H1 (cell line): ENCODE measurements at regions not wholly inside any gene's neighbourhood (a gene's known extent, or its start where the extent isn't known, plus 50 kb on each side); places are given as distances from the start of the nearest gene placed in this dataset.

ENCODE experiments used
- BRCA1 ChIP-seq: IDR thresholded peaks from 2 replicates; pipeline ENCODE4 v1.6.1; 2012; ENCODE audit warnings: low read depth, low read length, improper control_type of control experiment
- CHD2 ChIP-seq: IDR thresholded peaks from 2 replicates; pipeline ENCODE4 v1.6.1; 2012; ENCODE audit warnings: low read length, improper control_type of control experiment
- EP300 ChIP-seq, 2 experiments: IDR thresholded peaks; 1 replicate in 1 of 2; 2 replicates in 1 of 2; pipeline ENCODE4 v1.6.1; 2011 to 2012; ENCODE audit warnings: low read depth in 2 of 2, low read length in 2 of 2, mild to moderate bottlenecking in 2 of 2, borderline replicate concordance in 1 of 2, inconsistent platforms in 1 of 2, moderate library complexity in 1 of 2
- EZH2 ChIP-seq: fragments of 200-600 bp; sonication (generic); IDR thresholded peaks from 2 replicates; pipeline ENCODE4 v1.7.1; 2012; ENCODE audit warnings: low read depth, mild to moderate bottlenecking, moderate library complexity, low read length, inconsistent platforms; ENCODE audit not compliant: severe bottlenecking
- JUN ChIP-seq: IDR thresholded peaks from 2 replicates; pipeline ENCODE4 v1.6.1; 2011; ENCODE audit warnings: low read depth, mild to moderate bottlenecking, improper control_type of control experiment, low read length
- POU5F1 ChIP-seq: IDR thresholded peaks from 2 replicates; pipeline ENCODE4 v1.6.1; 2011; ENCODE audit warnings: low read depth, mild to moderate bottlenecking, low read length, moderate library complexity
- RXRA ChIP-seq: IDR thresholded peaks from 2 replicates; pipeline ENCODE4 v1.6.1; 2011; ENCODE audit warnings: low read depth, mild to moderate bottlenecking, low read length, moderate library complexity; ENCODE audit not compliant: insufficient read depth
- SIN3A ChIP-seq, 2 experiments: IDR thresholded peaks in 1 of 2; conservative IDR thresholded peaks in 1 of 2; 2 replicates each; pipeline ENCODE4 v1.6.1; 2011 to 2012; ENCODE audit warnings: low read length in 2 of 2, improper control_type of control experiment in 1 of 2, low read depth in 1 of 2, mild to moderate bottlenecking in 1 of 2
- TAF7 ChIP-seq: optimal IDR thresholded peaks from 2 replicates; pipeline ENCODE3; 2011; ENCODE audit warnings: low read depth, mild to moderate bottlenecking, inconsistent platforms, low read length, moderate library complexity, borderline replicate concordance
- TF ChIP-seq, protein P1 (sequence below): fragments of 300-600 bp; sonication (generic); IDR thresholded peaks from 2 replicates; pipeline ENCODE4 v1.7.1; 2012; ENCODE audit warnings: low read length, moderate library complexity, mild to moderate bottlenecking, inconsistent platforms; ENCODE audit not compliant: insufficient replicate concordance

DNA sequence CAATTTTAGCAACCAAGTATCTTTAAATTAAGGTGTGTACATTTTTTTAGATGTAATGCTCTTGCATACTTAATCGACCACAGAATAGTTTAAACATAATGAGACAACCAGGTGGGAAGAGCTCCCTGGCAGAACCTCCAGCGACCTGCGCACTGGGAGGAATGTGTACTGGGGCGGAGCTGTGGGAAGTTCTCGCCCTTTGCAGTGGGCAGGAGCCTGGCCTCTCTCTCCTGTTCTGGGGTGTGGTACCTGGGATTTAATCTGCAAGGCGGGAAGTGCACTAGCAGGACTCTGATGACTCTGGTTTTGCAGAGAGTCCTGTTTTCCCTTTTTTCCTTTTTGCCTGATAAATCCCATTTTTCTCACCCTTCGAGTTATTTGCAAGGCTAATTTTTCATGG lies 150.7 kb downstream of the SLC28A3 start (continued):
- TF ChIP-seq, protein P1, sequence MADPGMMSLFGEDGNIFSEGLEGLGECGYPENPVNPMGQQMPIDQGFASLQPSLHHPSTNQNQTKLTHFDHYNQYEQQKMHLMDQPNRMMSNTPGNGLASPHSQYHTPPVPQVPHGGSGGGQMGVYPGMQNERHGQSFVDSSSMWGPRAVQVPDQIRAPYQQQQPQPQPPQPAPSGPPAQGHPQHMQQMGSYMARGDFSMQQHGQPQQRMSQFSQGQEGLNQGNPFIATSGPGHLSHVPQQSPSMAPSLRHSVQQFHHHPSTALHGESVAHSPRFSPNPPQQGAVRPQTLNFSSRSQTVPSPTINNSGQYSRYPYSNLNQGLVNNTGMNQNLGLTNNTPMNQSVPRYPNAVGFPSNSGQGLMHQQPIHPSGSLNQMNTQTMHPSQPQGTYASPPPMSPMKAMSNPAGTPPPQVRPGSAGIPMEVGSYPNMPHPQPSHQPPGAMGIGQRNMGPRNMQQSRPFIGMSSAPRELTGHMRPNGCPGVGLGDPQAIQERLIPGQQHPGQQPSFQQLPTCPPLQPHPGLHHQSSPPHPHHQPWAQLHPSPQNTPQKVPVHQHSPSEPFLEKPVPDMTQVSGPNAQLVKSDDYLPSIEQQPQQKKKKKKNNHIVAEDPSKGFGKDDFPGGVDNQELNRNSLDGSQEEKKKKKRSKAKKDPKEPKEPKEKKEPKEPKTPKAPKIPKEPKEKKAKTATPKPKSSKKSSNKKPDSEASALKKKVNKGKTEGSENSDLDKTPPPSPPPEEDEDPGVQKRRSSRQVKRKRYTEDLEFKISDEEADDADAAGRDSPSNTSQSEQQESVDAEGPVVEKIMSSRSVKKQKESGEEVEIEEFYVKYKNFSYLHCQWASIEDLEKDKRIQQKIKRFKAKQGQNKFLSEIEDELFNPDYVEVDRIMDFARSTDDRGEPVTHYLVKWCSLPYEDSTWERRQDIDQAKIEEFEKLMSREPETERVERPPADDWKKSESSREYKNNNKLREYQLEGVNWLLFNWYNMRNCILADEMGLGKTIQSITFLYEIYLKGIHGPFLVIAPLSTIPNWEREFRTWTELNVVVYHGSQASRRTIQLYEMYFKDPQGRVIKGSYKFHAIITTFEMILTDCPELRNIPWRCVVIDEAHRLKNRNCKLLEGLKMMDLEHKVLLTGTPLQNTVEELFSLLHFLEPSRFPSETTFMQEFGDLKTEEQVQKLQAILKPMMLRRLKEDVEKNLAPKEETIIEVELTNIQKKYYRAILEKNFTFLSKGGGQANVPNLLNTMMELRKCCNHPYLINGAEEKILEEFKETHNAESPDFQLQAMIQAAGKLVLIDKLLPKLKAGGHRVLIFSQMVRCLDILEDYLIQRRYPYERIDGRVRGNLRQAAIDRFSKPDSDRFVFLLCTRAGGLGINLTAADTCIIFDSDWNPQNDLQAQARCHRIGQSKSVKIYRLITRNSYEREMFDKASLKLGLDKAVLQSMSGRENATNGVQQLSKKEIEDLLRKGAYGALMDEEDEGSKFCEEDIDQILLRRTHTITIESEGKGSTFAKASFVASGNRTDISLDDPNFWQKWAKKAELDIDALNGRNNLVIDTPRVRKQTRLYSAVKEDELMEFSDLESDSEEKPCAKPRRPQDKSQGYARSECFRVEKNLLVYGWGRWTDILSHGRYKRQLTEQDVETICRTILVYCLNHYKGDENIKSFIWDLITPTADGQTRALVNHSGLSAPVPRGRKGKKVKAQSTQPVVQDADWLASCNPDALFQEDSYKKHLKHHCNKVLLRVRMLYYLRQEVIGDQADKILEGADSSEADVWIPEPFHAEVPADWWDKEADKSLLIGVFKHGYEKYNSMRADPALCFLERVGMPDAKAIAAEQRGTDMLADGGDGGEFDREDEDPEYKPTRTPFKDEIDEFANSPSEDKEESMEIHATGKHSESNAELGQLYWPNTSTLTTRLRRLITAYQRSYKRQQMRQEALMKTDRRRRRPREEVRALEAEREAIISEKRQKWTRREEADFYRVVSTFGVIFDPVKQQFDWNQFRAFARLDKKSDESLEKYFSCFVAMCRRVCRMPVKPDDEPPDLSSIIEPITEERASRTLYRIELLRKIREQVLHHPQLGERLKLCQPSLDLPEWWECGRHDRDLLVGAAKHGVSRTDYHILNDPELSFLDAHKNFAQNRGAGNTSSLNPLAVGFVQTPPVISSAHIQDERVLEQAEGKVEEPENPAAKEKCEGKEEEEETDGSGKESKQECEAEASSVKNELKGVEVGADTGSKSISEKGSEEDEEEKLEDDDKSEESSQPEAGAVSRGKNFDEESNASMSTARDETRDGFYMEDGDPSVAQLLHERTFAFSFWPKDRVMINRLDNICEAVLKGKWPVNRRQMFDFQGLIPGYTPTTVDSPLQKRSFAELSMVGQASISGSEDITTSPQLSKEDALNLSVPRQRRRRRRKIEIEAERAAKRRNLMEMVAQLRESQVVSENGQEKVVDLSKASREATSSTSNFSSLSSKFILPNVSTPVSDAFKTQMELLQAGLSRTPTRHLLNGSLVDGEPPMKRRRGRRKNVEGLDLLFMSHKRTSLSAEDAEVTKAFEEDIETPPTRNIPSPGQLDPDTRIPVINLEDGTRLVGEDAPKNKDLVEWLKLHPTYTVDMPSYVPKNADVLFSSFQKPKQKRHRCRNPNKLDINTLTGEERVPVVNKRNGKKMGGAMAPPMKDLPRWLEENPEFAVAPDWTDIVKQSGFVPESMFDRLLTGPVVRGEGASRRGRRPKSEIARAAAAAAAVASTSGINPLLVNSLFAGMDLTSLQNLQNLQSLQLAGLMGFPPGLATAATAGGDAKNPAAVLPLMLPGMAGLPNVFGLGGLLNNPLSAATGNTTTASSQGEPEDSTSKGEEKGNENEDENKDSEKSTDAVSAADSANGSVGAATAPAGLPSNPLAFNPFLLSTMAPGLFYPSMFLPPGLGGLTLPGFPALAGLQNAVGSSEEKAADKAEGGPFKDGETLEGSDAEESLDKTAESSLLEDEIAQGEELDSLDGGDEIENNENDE = no peak
- TF ChIP-seq JUN (no peak), EP300 (IDR thresholded peaks at IDR 0.05; ENCODE audit: borderline replicate concordance in 1 of 2, low read depth in 2 of 2, low read length in 2 of 2) (no peak), EZH2 (no peak), CHD2 (no peak), SIN3A (conservative IDR thresholded peaks at IDR 0.05 in 1 of 2, IDR thresholded peaks at IDR 0.05 in 1 of 2; ENCODE audit: low read depth in 1 of 2, low read length in 2 of 2) (no peak), POU5F1 (no peak), RXRA (no peak), BRCA1 (no peak), TAF7 (no peak)
